ENCODE measurements at regions not wholly inside any gene's neighbourhood (a gene's known extent, or its start where the extent isn't known, plus 50 kb on each side); places are given as distances from the start of the nearest gene placed in this dataset.

DNA sequence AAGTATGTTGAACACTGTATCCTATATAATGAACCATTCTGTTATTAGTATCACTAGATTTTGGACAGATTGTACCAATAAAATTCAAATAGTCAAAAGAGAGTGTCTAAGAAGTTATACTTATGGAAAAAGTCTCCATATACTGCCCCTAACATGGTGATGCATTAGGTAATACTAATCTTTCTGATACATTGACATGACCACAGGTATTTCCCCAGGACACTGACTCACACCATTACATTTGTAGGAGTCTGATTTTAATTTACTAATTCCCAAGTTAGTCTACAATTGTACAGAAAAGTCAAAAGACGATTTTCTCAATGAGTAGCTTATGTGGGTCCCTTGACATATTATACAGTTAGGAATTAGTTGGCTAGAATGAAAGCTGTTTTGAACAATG is 593.8 kb downstream of the ISL1 start:
- Mint-ChIP-seq H3K4me1 (ENCODE audit: low read depth) (no peaks in the 10 kb centered on the region), H3K27me3 (no peaks in the 10 kb centered on the region), H3K4me3 (no peak overlapping the region), H3K36me3 (ENCODE audit: low read depth) (no peaks in the 10 kb centered on the region), H3K27ac (no peak overlapping the region), H3K9me3 (no peaks in the 10 kb centered on the region)
- intact Hi-C loops (cut with micrococcal nuclease) = no loop called here

DNA sequence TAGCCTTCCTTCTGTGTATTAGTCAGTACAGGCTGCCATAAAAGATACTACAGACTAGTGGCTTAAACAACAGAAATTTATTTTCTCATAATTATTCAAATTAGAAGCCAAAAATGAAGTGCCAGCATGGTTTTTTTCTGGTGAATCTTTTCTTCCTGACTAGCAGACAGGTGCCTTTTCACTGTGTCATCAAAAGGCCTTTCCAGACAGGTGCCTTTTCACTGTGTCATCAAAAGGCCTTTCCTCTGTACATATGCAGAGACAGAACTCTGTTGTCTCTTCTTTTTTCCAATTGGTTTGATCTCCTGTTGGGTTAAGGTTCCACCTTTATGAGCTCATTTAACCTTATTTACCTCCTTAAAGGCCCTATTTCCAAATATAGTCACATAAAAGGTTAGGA is 599.9 kb downstream of the ISL1 start:
- H3K27me3 Mint-ChIP-seq = no peaks in the 10 kb centered on the region
- intact Hi-C loops (cut with micrococcal nuclease) = no loop called here
- H3K9me3 Mint-ChIP-seq = no peaks in the 10 kb centered on the region
- H3K4me3 Mint-ChIP-seq = no peak overlapping the region
- H3K36me3 Mint-ChIP-seq (ENCODE audit: low read depth) = no peaks in the 10 kb centered on the region
- H3K27ac Mint-ChIP-seq = no peak overlapping the region
- no peaks in the 10 kb centered on the region for H3K4me1 Mint-ChIP-seq (ENCODE audit: low read depth)

GRCh38 chr5:51986733-51987132 is 603.5 kb downstream of the ISL1 start:
- H3K4me3 Mint-ChIP-seq = no peak overlapping the region
- no peaks in the 10 kb centered on the region for H3K36me3 Mint-ChIP-seq (ENCODE audit: low read depth)
- no peaks in the 10 kb centered on the region for H3K9me3 Mint-ChIP-seq
- intact Hi-C loops (cut with micrococcal nuclease) = no loop called here
- H3K27me3 Mint-ChIP-seq = no peaks in the 10 kb centered on the region
- no peak overlapping the region for H3K27ac Mint-ChIP-seq
- no peaks in the 10 kb centered on the region for H3K4me1 Mint-ChIP-seq (ENCODE audit: low read depth)

DNA sequence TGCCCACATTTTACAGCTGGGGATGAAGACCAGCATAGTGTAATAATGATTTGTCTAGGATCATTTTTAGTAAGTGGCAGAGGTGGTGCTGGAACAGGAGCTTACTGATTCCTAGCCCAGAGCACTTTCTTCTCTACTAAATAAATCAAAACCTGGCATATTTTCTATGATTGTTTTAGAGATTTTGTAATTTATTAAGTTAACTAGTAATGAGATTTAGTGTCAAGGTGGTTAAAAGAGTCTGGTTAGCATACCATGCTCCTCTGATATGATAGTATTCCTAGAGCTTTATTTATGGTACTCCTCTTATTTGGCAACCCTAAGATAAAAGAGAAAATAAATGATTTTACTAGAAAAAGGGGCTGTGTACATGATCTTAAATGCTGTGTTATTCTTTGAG is 604.0 kb downstream of the ISL1 start:
- no peak overlapping the region for H3K4me3 Mint-ChIP-seq

GRCh38 chr5:51987669-51988209 is 604.5 kb downstream of the ISL1 start:
- no peaks in the 10 kb centered on the region for H3K9me3 Mint-ChIP-seq
- no peaks in the 10 kb centered on the region for H3K4me1 Mint-ChIP-seq (ENCODE audit: low read depth)
- H3K36me3 Mint-ChIP-seq (ENCODE audit: low read depth) = no peaks in the 10 kb centered on the region
- no peaks in the 10 kb centered on the region for H3K27me3 Mint-ChIP-seq
- H3K27ac Mint-ChIP-seq = no peak overlapping the region
- no peak overlapping the region for H3K4me3 Mint-ChIP-seq
- intact Hi-C loops (cut with micrococcal nuclease) = no loop called here

More for the DNA sequence above, 604.0 kb downstream of the ISL1 start:
- no peaks in the 10 kb centered on the region for H3K4me1 Mint-ChIP-seq (ENCODE audit: low read depth)
- intact Hi-C loops (cut with micrococcal nuclease) = no loop called here
- H3K27ac Mint-ChIP-seq = no peak overlapping the region
- H3K9me3 Mint-ChIP-seq = no peaks in the 10 kb centered on the region
- no peaks in the 10 kb centered on the region for H3K36me3 Mint-ChIP-seq (ENCODE audit: low read depth)
- H3K27me3 Mint-ChIP-seq = no peaks in the 10 kb centered on the region

DNA sequence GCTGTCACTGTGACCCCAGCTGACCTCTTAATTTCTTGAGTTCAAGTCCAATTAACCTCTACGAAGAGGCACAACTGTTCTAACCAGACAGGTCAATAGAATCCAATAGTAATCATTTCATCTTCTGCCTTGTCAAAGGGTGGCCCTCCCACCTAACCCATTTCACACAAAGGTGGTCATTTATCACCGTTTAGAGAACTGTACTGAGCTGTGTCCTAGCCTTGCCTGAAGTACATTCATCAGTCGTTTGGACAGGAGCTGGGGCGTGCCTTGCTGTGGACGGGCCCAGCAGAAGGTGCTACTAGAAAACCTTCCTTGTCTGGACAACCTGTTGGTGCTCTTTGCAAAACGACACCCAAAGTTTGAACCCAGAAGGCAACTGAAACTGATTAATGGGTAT is 605.4 kb downstream of the ISL1 start:
- no peak overlapping the region for H3K4me3 Mint-ChIP-seq
- H3K9me3 Mint-ChIP-seq = no peaks in the 10 kb centered on the region
- H3K27me3 Mint-ChIP-seq = no peaks in the 10 kb centered on the region
- H3K36me3 Mint-ChIP-seq (ENCODE audit: low read depth) = no peaks in the 10 kb centered on the region
- H3K27ac Mint-ChIP-seq = no peak overlapping the region
- intact Hi-C loops (cut with micrococcal nuclease) = no loop called here
- H3K4me1 Mint-ChIP-seq (ENCODE audit: low read depth) = no peaks in the 10 kb centered on the region

DNA sequence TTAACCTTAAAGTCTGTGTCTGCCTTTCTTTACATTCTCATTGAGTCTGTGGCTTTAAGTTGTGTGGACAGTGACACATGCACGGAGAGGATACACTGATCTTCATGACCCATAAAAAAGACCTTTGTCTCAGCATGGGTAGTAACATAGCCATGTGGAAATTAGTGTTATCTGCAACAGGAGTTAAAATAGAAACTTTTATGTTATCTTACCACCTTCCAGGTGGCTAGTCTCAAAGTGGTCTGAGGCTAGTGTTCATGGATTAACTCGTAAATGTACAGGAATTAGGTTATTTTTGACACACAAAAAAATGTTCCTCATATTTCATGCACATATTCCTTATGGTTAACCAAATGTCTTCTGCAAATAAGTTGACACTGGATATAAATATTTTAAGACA is 607.0 kb downstream of the ISL1 start:
- H3K4me1 Mint-ChIP-seq (ENCODE audit: low read depth) = no peaks in the 10 kb centered on the region
- no peaks in the 10 kb centered on the region for H3K27me3 Mint-ChIP-seq
- H3K27ac Mint-ChIP-seq = no peak overlapping the region
- intact Hi-C loops (cut with micrococcal nuclease) = no loop called here
- no peak overlapping the region for H3K4me3 Mint-ChIP-seq
- H3K9me3 Mint-ChIP-seq = no peaks in the 10 kb centered on the region
- no peaks in the 10 kb centered on the region for H3K36me3 Mint-ChIP-seq (ENCODE audit: low read depth)

DNA sequence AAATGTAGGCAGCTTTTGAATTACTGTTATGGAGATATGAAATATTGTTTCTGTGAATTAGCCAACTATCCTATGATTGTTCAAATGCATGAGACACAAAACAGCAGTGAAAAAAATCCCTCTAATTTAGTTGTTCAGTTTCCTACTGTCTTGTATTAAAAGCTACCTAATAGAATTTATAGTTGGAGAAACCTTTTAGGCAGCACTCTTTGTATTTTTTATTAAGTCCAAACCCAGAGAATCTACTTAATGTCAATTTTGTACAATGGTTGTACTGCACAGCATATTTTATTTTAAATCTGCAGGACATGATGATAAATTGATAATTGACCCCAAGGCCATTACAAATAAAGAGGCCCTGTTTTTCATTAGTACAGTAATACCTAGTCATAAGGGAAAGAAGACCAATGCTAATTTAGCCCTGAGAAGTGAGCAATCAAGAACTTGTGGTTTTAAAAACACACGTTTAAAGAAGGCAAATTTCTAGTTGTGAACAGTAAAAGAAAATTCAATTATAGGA is 607.5 kb downstream of the ISL1 start:
- Mint-ChIP-seq H3K27me3 (no peaks in the 10 kb centered on the region), H3K36me3 (ENCODE audit: low read depth) (no peaks in the 10 kb centered on the region), H3K9me3 (no peaks in the 10 kb centered on the region), H3K4me1 (ENCODE audit: low read depth) (no peaks in the 10 kb centered on the region), H3K4me3 (no peak overlapping the region), H3K27ac (no peak overlapping the region)
- intact Hi-C loops (cut with micrococcal nuclease) = no loop called here

- no peak overlapping the region for H3K4me3 Mint-ChIP-seq
- no peaks in the 10 kb centered on the region for H3K36me3 Mint-ChIP-seq (ENCODE audit: low read depth)
- H3K27me3 Mint-ChIP-seq = no peaks in the 10 kb centered on the region
- intact Hi-C loops (cut with micrococcal nuclease) = no loop called here
- H3K9me3 Mint-ChIP-seq = no peaks in the 10 kb centered on the region
- H3K27ac Mint-ChIP-seq = no peak overlapping the region
- H3K4me1 Mint-ChIP-seq (ENCODE audit: low read depth) = no peaks in the 10 kb centered on the region
Measured at GRCh38 chr5:51991940-51992339, 608.7 kb downstream of the ISL1 start.

DNA sequence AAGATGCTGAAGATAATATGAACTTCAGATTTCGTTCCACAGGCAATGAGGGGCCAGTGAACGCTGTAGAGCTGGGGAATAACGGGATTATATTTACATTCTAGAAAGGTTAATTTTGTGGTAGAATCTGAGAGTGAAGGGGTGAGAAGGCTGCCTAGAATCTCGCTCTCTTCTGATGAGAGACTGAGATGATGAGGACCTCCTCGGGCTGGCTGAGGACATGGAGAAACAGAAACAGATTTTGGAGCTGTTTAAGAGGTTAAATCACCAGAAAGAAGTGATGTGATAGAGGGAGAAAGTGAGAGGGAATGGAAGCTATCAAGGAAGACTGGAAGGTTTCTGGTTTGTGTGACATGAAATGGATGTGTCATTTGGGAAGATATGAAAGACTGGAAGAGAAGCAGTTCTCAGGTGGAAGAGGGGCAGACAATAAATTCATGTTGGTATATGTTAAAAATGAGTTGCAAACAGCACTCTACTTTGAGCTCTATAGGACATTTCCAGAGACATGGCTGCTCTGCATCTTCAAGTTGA is 612.6 kb downstream of the ISL1 start:
- H3K4me1 Mint-ChIP-seq (ENCODE audit: low read depth) = no peaks in the 10 kb centered on the region
- H3K36me3 Mint-ChIP-seq (ENCODE audit: low read depth) = no peaks in the 10 kb centered on the region
- no peak overlapping the region for H3K4me3 Mint-ChIP-seq
- intact Hi-C loops (cut with micrococcal nuclease) = no loop called here
- no peaks in the 10 kb centered on the region for H3K27me3 Mint-ChIP-seq
- H3K27ac Mint-ChIP-seq = no peak overlapping the region
- H3K9me3 Mint-ChIP-seq = no peaks in the 10 kb centered on the region

- H3K36me3 Mint-ChIP-seq (ENCODE audit: low read depth) = no peaks in the 10 kb centered on the region
- no peaks in the 10 kb centered on the region for H3K4me1 Mint-ChIP-seq (ENCODE audit: low read depth)
- H3K4me3 Mint-ChIP-seq = no peak overlapping the region
- intact Hi-C loops (cut with micrococcal nuclease) = no loop called here
- no peak overlapping the region for H3K27ac Mint-ChIP-seq
- no peaks in the 10 kb centered on the region for H3K9me3 Mint-ChIP-seq
- H3K27me3 Mint-ChIP-seq = no peaks in the 10 kb centered on the region
Measured at GRCh38 chr5:51996356-51996861, 613.2 kb downstream of the ISL1 start.

- H3K9me3 Mint-ChIP-seq = no peaks in the 10 kb centered on the region
- no peaks in the 10 kb centered on the region for H3K36me3 Mint-ChIP-seq (ENCODE audit: low read depth)
Measured at GRCh38 chr5:51997500-51997899, 614.3 kb downstream of the ISL1 start.

DNA sequence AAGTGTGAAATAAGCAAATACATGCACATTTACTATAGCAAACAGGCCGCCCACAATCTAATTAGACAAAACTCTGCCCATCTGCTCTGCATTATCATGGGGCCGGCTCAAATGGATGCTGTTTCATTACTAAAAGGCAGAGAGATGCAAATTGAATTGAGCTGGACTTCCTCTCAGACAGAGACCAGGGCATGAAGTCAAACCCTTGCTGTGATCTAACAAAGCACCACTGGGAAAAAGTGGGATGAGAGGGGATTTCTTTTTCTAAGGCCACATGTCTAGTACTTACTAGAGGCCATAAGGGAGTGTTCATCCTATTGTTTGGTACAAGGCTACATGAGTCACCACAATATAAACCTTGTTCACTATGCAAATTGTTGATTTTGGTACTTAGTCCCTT is 614.7 kb downstream of the ISL1 start:
- Mint-ChIP-seq H3K4me1 (ENCODE audit: low read depth) (no peaks in the 10 kb centered on the region), H3K4me3 (no peak overlapping the region), H3K9me3 (no peaks in the 10 kb centered on the region), H3K27me3 (no peaks in the 10 kb centered on the region), H3K36me3 (ENCODE audit: low read depth) (no peaks in the 10 kb centered on the region), H3K27ac (no peak overlapping the region)
- intact Hi-C loops (cut with micrococcal nuclease) = no loop called here

More at GRCh38 chr5:51997500-51997899, 614.3 kb downstream of the ISL1 start:
- intact Hi-C loops (cut with micrococcal nuclease) = no loop called here
- H3K27ac Mint-ChIP-seq = no peak overlapping the region
- H3K27me3 Mint-ChIP-seq = no peaks in the 10 kb centered on the region
- H3K4me1 Mint-ChIP-seq (ENCODE audit: low read depth) = no peaks in the 10 kb centered on the region
- H3K4me3 Mint-ChIP-seq = no peak overlapping the region

- H3K36me3 Mint-ChIP-seq (ENCODE audit: low read depth) = no peaks in the 10 kb centered on the region
- no peak overlapping the region for H3K27ac Mint-ChIP-seq
- intact Hi-C loops (cut with micrococcal nuclease) = loop anchor here (10.0 kb wide), 1 partner anchor 1043 kb away; no protein-coding TSS in a partner anchor
- H3K27me3 Mint-ChIP-seq = no peaks in the 10 kb centered on the region
- H3K9me3 Mint-ChIP-seq = no peaks in the 10 kb centered on the region
- no peak overlapping the region for H3K4me3 Mint-ChIP-seq
- H3K4me1 Mint-ChIP-seq (ENCODE audit: low read depth) = no peaks in the 10 kb centered on the region
Measured at GRCh38 chr5:52007230-52007858, 624.1 kb downstream of the ISL1 start.
